ENCODE measurements at regions not wholly inside any gene's neighbourhood (a gene's known extent, or its start where the extent isn't known, plus 50 kb on each side); places are given as distances from the start of the nearest gene placed in this dataset.

DNA sequence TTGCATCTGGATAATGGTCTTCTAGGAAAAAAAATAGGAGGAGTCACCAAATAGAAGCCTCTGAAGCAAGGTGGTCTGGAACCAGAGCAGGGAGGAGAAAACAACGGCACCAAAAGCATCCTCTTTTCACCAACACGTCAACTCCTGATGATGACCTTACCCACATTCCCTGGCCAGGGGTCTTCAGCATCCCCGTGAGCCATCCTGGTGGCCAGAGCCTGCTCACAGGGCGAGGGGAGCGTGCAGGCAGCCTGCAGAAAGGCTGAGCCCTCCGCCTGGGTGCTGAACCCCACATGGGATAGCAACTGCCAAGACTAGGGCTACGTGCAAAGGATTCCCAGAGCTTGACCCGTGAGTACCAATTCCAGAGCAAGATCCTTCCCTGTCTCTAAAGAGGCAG lies 191.0 kb downstream of the NDUFA10 start:
- Histone ChIP-seq H3K36me3 (ENCODE audit: control insufficient read depth, insufficient read depth, low read length) (no peaks in the 10 kb centered on the region), H3K4me1 (replicated peaks in 1 of 2; ENCODE audit: control insufficient read depth in 2 of 2, insufficient read depth in 2 of 2, low read length in 2 of 2) (no peaks in the 10 kb centered on the region), H3K9me3 (replicated peaks; ENCODE audit: control insufficient read depth, insufficient read depth, low read depth, low read length) (no peaks in the 10 kb centered on the region), H2AFZ (ENCODE audit: low read depth, low read length) (no peak overlapping the region), H3K9me1 (ENCODE audit: control insufficient read depth, insufficient read depth, low read length) (no peaks in the 10 kb centered on the region), H3K79me2 (ENCODE audit: control insufficient read depth, insufficient read depth, low read length) (no peaks in the 10 kb centered on the region), H4K20me1 (replicated peaks; ENCODE audit: control insufficient read depth, insufficient read depth, low read length) (no peaks in the 10 kb centered on the region), H3K27ac (ENCODE audit: extremely low read depth, low read depth, low read length) (no peak overlapping the region), H3K4me2 (ENCODE audit: insufficient read depth, low read length) (no peak overlapping the region), H3K27me3 (ENCODE audit: control insufficient read depth in 2 of 2, insufficient read depth in 2 of 2, low read length in 2 of 2) (peaks cover 0 to 38% of the 10 kb centered on the region in 2 experiments; a peak in 1 of 5 replicates), H3K4me3 (no peak overlapping the region), H3K9ac (ENCODE audit: insufficient read depth in 1 of 2, low read depth in 2 of 2, low read length in 2 of 2) (no peak overlapping the region)
- DNase-seq (ENCODE audit: extremely low read depth in 1 of 4, low spot score in 3 of 4) (no peak), FAIRE-seq (no peak), ATAC-seq (no peak)
- 2% methylated on average over 7 of the region's 8 CpGs for WGBS (ENCODE audit: insufficient coverage, low coverage, missing lambda C conversion rate)
- intact Hi-C loops (cut with micrococcal nuclease): no loop called here
- in situ Hi-C loops (cut with MboI): no loop called here
- CTCF ChIA-PET (ENCODE audit: low intra/inter-chr PET ratio): no interaction called here
- BruUV-seq (replicated peaks): no TSS peak
- POLR2A ChIA-PET: no interaction called here
- TF ChIP-seq MIER1 (IDR thresholded peaks at IDR 0.05; ENCODE audit: low read depth) (no peak), FOXK1 (CRISPR knock-in tag; IDR thresholded peaks at IDR 0.05; ENCODE audit: borderline replicate concordance) (no peak), THRAP3 (IDR thresholded peaks at IDR 0.05; ENCODE audit: borderline replicate concordance) (no peak)
- TF ChIP-seq, protein P1, sequence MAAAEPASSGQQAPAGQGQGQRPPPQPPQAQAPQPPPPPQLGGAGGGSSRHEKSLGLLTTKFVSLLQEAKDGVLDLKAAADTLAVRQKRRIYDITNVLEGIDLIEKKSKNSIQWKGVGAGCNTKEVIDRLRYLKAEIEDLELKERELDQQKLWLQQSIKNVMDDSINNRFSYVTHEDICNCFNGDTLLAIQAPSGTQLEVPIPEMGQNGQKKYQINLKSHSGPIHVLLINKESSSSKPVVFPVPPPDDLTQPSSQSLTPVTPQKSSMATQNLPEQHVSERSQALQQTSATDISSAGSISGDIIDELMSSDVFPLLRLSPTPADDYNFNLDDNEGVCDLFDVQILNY (CRISPR knock-in tag; IDR thresholded peaks at IDR 0.05): no peak
